GM21423 (cell line): ENCODE measurements at regions not wholly inside any gene's neighbourhood (a gene's known extent, or its start where the extent isn't known, plus 50 kb on each side); places are given as distances from the start of the nearest gene placed in this dataset.
"Not testable (repeated sequence)": the region's sequence is repeated elsewhere in the genome, so short reads cannot be mapped to it uniquely, and the experiment has no call there.

Experiments used
- ATAC-seq: cut with Tn5 transposase; IDR thresholded peaks from one replicate; pipeline ENCODE4 v1.9.1; 2021; ENCODE audit warnings: mild to moderate bottlenecking, moderate library complexity; ENCODE audit not compliant: unreplicated experiment

GRCh38 chr17:33873201-33873617 lies 381.9 kb upstream of the CCL2 start:
- no peak for ATAC-seq

GRCh38 chr17:33874617-33875060 lies 380.4 kb upstream of the CCL2 start:
- ATAC-seq: no peak

GRCh38 chr17:33875973-33876372 lies 379.1 kb upstream of the CCL2 start:
- ATAC-seq: no peak

GRCh38 chr17:33882273-33882672 lies 372.8 kb upstream of the CCL2 start:
- ATAC-seq: not testable (repeated sequence)

GRCh38 chr17:33882677-33883076 lies 372.4 kb upstream of the CCL2 start:
- not testable (repeated sequence) for ATAC-seq

GRCh38 chr17:33888455-33888854 lies 366.6 kb upstream of the CCL2 start:
- no peak for ATAC-seq

GRCh38 chr17:33889040-33889439 lies 366.0 kb upstream of the CCL2 start:
- ATAC-seq: no peak

- no peak for ATAC-seq
Observed at GRCh38 chr17:33889766-33890165, 365.3 kb upstream of the CCL2 start.

GRCh38 chr17:33892717-33893591 lies 362.1 kb upstream of the CCL2 start:
- no peak for ATAC-seq

- no peak for ATAC-seq
Observed at GRCh38 chr17:33895491-33895890, 359.6 kb upstream of the CCL2 start.

GRCh38 chr17:33896263-33896662 lies 358.8 kb upstream of the CCL2 start:
- no peak for ATAC-seq

- no peak for ATAC-seq
Observed at GRCh38 chr17:33901085-33901484, 354.0 kb upstream of the CCL2 start.

- no peak for ATAC-seq
Observed at GRCh38 chr17:33902901-33903449, 352.1 kb upstream of the CCL2 start.

GRCh38 chr17:33904476-33904875 lies 350.6 kb upstream of the CCL2 start:
- ATAC-seq: no peak

GRCh38 chr17:33905338-33905800 lies 349.7 kb upstream of the CCL2 start:
- no peak for ATAC-seq

GRCh38 chr17:33908363-33909064 lies 346.6 kb upstream of the CCL2 start:
- no peak for ATAC-seq

GRCh38 chr17:33910200-33910857 lies 344.8 kb upstream of the CCL2 start:
- ATAC-seq: no peak

GRCh38 chr17:33914125-33914524 lies 341.0 kb upstream of the CCL2 start:
- ATAC-seq: no peak

- ATAC-seq: no peak
Observed at GRCh38 chr17:33922971-33923370, 332.1 kb upstream of the CCL2 start.

- no peak for ATAC-seq
Observed at GRCh38 chr17:33924104-33924503, 331.0 kb upstream of the CCL2 start.

- no peak for ATAC-seq
Observed at GRCh38 chr17:33925649-33926048, 329.4 kb upstream of the CCL2 start.
